HG03196 (cell line): ENCODE measurements at regions not wholly inside any gene's neighbourhood (a gene's known extent, or its start where the extent isn't known, plus 50 kb on each side); places are given as distances from the start of the nearest gene placed in this dataset.

Experiments
- ATAC-seq: cut with Tn5 transposase; IDR thresholded peaks from one replicate; pipeline ENCODE4 v1.9.1; 2021; ENCODE audit not compliant: unreplicated experiment

GRCh38 chr4:4808086-4808485 lies 51.4 kb upstream of the MSX1 start:
- no peak for ATAC-seq

GRCh38 chr4:4805887-4806286 lies 53.6 kb upstream of the MSX1 start:
- no peak for ATAC-seq

GRCh38 chr4:4803912-4804296 lies 55.6 kb upstream of the MSX1 start:
- ATAC-seq, result no peak

- ATAC-seq, result no peak
Observed at GRCh38 chr4:4803216-4803911, 56.1 kb upstream of the MSX1 start.

GRCh38 chr4:4800646-4801408 lies 58.6 kb upstream of the MSX1 start:
- no peak for ATAC-seq

- no peak for ATAC-seq
Observed at GRCh38 chr4:4794421-4794820, 65.0 kb upstream of the MSX1 start.

- no peak for ATAC-seq
Observed at GRCh38 chr4:4792466-4792865, 67.0 kb upstream of the MSX1 start.

- no peak for ATAC-seq
Observed at GRCh38 chr4:4791299-4792111, 68.0 kb upstream of the MSX1 start.

GRCh38 chr4:4789462-4789861 lies 70.0 kb upstream of the MSX1 start:
- no peak for ATAC-seq

- ATAC-seq, result no peak
Observed at GRCh38 chr4:4788573-4788972, 70.9 kb upstream of the MSX1 start.

- no peak for ATAC-seq
Observed at GRCh38 chr4:4787421-4787820, 72.0 kb upstream of the MSX1 start.

- ATAC-seq, result no peak
Observed at GRCh38 chr4:4784379-4784778, 75.1 kb upstream of the MSX1 start.

GRCh38 chr4:4783847-4784246 lies 75.6 kb upstream of the MSX1 start:
- no peak for ATAC-seq

GRCh38 chr4:4782969-4783368 lies 76.5 kb upstream of the MSX1 start:
- no peak for ATAC-seq

GRCh38 chr4:4781936-4782707 lies 77.3 kb upstream of the MSX1 start:
- no peak for ATAC-seq

GRCh38 chr4:4780729-4781244 lies 78.7 kb upstream of the MSX1 start:
- ATAC-seq, result no peak

GRCh38 chr4:4779486-4779885 lies 80.0 kb upstream of the MSX1 start:
- no peak for ATAC-seq

GRCh38 chr4:4779054-4779453 lies 80.4 kb upstream of the MSX1 start:
- no peak for ATAC-seq

GRCh38 chr4:4778554-4778953 lies 80.9 kb upstream of the MSX1 start:
- ATAC-seq, result no peak

- no peak for ATAC-seq
Observed at GRCh38 chr4:4776934-4777333, 82.5 kb upstream of the MSX1 start.

GRCh38 chr4:4776335-4776734 lies 83.1 kb upstream of the MSX1 start:
- no peak for ATAC-seq
